Activated T-cell treated with anti-CD3 and anti-CD28 coated beads for 4 hours (primary cell): ENCODE measurements at regions not wholly inside any gene's neighbourhood (a gene's known extent, or its start where the extent isn't known, plus 50 kb on each side); places are given as distances from the start of the nearest gene placed in this dataset.

Experiments used
- DNase-seq: peaks from one replicate; pipeline ENCODE4 v3.0.0-alpha.2; 2020

GRCh38 chr6:120211955-120212792, 862.6 kb upstream of the MAN1A1 start:
- DNase-seq = no peak

- DNase-seq = no peak
These were observed 853.3 kb upstream of the MAN1A1 start for GRCh38 chr6:120202878-120203277.

- DNase-seq = no peak
These were observed 851.3 kb upstream of the MAN1A1 start for GRCh38 chr6:120200853-120201252.

- no peak for DNase-seq
These were observed 848.5 kb upstream of the MAN1A1 start for GRCh38 chr6:120198033-120198432.

- no peak for DNase-seq
These were observed 836.5 kb upstream of the MAN1A1 start for GRCh38 chr6:120186080-120186479.

- no peak for DNase-seq
These were observed 823.7 kb upstream of the MAN1A1 start for GRCh38 chr6:120173250-120173649.

GRCh38 chr6:120164531-120164930, 815.0 kb upstream of the MAN1A1 start:
- no peak for DNase-seq

- no peak for DNase-seq
These were observed 808.3 kb upstream of the MAN1A1 start for GRCh38 chr6:120157873-120158272.

- no peak for DNase-seq
These were observed 797.7 kb upstream of the MAN1A1 start for GRCh38 chr6:120147071-120147871.

- no peak for DNase-seq
These were observed 792.0 kb upstream of the MAN1A1 start for GRCh38 chr6:120141601-120142000.

- DNase-seq = no peak
These were observed 787.9 kb upstream of the MAN1A1 start for GRCh38 chr6:120137492-120137891.

GRCh38 chr6:120129228-120129627, 779.7 kb upstream of the MAN1A1 start:
- no peak for DNase-seq

- DNase-seq = no peak
These were observed 772.8 kb upstream of the MAN1A1 start for GRCh38 chr6:120122401-120122800.

- DNase-seq = no peak
These were observed 766.8 kb upstream of the MAN1A1 start for GRCh38 chr6:120116343-120116742.

- no peak for DNase-seq
These were observed 763.4 kb upstream of the MAN1A1 start for GRCh38 chr6:120112980-120113379.

GRCh38 chr6:120111001-120111400, 761.4 kb upstream of the MAN1A1 start:
- DNase-seq = no peak

GRCh38 chr6:120108061-120108795, 758.7 kb upstream of the MAN1A1 start:
- DNase-seq = no peak

GRCh38 chr6:120103618-120104017, 754.1 kb upstream of the MAN1A1 start:
- DNase-seq = no peak

- DNase-seq = no peak
These were observed 747.2 kb upstream of the MAN1A1 start for GRCh38 chr6:120096696-120097260.

GRCh38 chr6:120083186-120083585, 733.6 kb upstream of the MAN1A1 start:
- no peak for DNase-seq

GRCh38 chr6:120077489-120077888, 727.9 kb upstream of the MAN1A1 start:
- no peak for DNase-seq

- no peak for DNase-seq
These were observed 708.8 kb upstream of the MAN1A1 start for GRCh38 chr6:120058410-120058809.

- DNase-seq = no peak
These were observed 706.5 kb upstream of the MAN1A1 start for GRCh38 chr6:120056085-120056484.
